ENCODE measurements at regions not wholly inside any gene's neighbourhood (a gene's known extent, or its start where the extent isn't known, plus 50 kb on each side); places are given as distances from the start of the nearest gene placed in this dataset.
"Not testable (repeated sequence)": the region's sequence is repeated elsewhere in the genome, so short reads cannot be mapped to it uniquely, and the experiment has no call there.

DNA sequence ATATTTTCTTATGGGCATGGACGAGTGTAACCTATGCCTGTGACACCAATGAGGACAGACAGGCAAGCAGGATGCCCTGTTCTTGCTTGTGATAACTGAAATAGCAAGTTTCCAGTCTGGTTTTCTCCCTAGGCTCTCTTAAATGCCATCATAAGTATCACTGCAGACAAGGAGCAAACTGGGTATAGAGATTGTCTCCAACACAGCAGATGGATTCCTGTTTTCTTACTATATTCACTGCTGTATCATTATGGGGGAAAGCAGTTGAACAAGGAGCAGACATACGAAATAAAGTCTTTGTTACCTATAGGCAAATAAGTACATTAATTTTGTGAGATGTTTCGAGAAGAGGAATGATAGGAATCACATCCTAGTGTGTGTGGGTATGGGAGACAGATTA lies 178.0 kb upstream of the TBL1XR1 start:
- Mint-ChIP-seq H3K4me3 (no peak overlapping the region), H3K36me3 (no peaks in the 10 kb centered on the region), H3K27ac (peak overlapping the region in 3 of 6 donors; percentile 13 to 77 (median 40)), H3K4me1 (peaks cover 19 to 48% (median 20%) of the 10 kb centered on the region in 3 donors), H3K27me3 (no peaks in the 10 kb centered on the region), H3K9me3 (peaks cover 0 to 3% (median 0%) of the 10 kb centered on the region in 7 donors)
- DNase-seq = no peak
- ATAC-seq (ENCODE audit: low read depth in 2 of 2) = no peak

DNA sequence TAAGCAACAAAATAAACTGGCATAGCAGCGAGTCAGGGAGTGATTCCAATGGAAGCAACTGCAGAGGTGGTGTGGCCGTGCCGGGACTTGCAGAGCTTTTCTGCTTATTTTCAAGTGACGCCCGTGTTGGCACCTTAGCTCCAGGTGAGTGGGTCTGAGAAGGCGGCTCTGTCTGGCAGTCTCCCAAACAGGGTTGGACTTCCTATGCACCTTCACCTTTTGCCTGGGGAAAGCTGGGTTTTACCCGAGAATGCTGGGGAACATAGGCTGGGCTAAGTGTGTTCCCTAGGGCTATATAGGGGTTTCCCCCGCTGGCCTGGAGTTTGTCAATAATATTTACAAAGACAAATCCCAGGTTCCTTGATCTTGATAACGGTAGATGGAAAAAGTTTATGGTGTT lies 179.9 kb upstream of the TBL1XR1 start:
- ATAC-seq (ENCODE audit: low read depth in 2 of 2) (no peak), DNase-seq (no peak)
- H3K36me3 Mint-ChIP-seq = no peaks in the 10 kb centered on the region
- no peak overlapping the region for H3K4me3 Mint-ChIP-seq
- peak overlapping the region in 3 of 6 donors; percentile 62 to 83 (median 80) for H3K27ac Mint-ChIP-seq
- peaks cover 0 to 3% (median 0%) of the 10 kb centered on the region in 7 donors for H3K9me3 Mint-ChIP-seq
- peaks cover 19 to 48% (median 20%) of the 10 kb centered on the region in 3 donors for H3K4me1 Mint-ChIP-seq
- H3K27me3 Mint-ChIP-seq = no peaks in the 10 kb centered on the region

DNA sequence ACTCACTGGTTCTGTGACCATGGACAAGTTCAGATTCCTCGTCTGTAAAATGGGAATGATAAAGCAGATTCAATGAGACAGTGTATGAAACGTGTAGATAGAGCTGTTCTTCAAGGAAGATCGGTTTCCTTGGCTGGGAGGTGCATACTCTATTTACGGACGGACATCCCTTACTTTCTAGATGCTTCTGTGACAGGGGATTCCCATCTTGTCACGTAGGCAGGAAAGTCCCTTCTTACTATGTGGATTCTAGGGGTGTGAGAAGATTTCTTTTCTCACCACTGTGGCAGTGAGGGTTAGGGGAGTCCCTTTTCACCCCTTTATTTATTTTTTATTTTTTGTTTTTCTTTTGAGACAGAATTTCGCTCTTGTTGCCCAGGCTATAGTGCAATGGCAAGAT lies 180.9 kb upstream of the TBL1XR1 start:
- DNase-seq (no peak), ATAC-seq (ENCODE audit: low read depth in 2 of 2) (peak; percentile 76 to 83)
- Mint-ChIP-seq H3K4me3 (peak overlapping the region in 1 of 8 donors; percentile 8), H3K27ac (peak overlapping the region in 3 of 6 donors; percentile 62 to 84 (median 80)), H3K9me3 (peaks cover 0 to 3% (median 0%) of the 10 kb centered on the region in 7 donors), H3K27me3 (no peaks in the 10 kb centered on the region), H3K4me1 (peaks cover 19 to 48% (median 20%) of the 10 kb centered on the region in 3 donors), H3K36me3 (no peaks in the 10 kb centered on the region)

DNA sequence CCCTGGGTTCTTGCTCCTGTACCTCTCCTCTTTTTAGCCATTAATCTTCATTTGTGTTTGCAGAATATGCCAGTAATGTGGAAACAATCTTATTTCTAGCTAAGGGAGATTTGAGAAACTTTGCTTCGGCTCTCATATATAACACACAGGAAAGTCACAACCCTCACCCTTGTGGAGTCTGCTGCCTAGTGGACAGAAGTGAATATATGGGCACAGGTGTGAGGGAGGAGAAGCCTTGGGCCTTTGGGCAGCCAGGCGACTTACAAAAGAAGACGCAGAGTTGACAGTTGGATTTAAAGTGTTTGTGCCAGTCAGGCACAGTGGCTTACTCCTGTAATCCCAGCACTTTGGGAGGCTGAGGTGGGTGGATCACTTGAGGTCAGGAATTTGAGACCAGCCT lies 181.8 kb upstream of the TBL1XR1 start:
- H3K4me1 Mint-ChIP-seq = peaks cover 19 to 44% (median 20%) of the 10 kb centered on the region in 3 donors
- ATAC-seq (ENCODE audit: low read depth in 2 of 2) = peak; percentile 25 to 53

DNA sequence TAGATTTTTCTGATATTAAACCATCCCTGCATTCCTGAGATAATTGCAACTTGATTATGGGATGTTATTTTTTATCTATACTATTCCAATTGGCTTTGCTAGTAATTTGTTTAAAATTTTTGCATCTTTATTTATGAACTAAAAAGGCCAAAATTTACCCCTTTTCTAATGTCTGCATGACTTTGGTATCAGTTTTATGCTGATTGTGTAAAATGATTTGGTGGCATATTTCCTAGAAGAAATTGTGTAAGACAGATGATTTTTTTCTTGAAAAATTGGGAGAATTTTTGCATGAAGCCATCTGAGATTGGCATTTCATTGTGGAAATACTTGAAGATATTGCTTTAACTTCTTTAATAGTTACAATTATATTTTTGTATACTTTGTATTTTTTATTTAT lies 183.8 kb upstream of the TBL1XR1 start:
- H3K4me3 Mint-ChIP-seq = no peak overlapping the region
- DNase-seq = no peak
- peaks cover 0 to 3% (median 0%) of the 10 kb centered on the region in 7 donors for H3K9me3 Mint-ChIP-seq
- H3K27ac Mint-ChIP-seq = no peak overlapping the region
- H3K4me1 Mint-ChIP-seq = peaks cover 15 to 28% (median 24%) of the 10 kb centered on the region in 3 donors
- H3K36me3 Mint-ChIP-seq = no peaks in the 10 kb centered on the region
- H3K27me3 Mint-ChIP-seq = no peaks in the 10 kb centered on the region
- ATAC-seq (ENCODE audit: low read depth in 2 of 2) = no peak

More for the DNA sequence above, 181.8 kb upstream of the TBL1XR1 start:
- Mint-ChIP-seq H3K9me3 (peaks cover 0 to 3% (median 0%) of the 10 kb centered on the region in 7 donors), H3K36me3 (no peaks in the 10 kb centered on the region), H3K27me3 (no peaks in the 10 kb centered on the region), H3K27ac (peak overlapping the region in 4 of 6 donors; percentile 7 to 80 (median 48)), H3K4me3 (no peak overlapping the region)
- no peak for DNase-seq

DNA sequence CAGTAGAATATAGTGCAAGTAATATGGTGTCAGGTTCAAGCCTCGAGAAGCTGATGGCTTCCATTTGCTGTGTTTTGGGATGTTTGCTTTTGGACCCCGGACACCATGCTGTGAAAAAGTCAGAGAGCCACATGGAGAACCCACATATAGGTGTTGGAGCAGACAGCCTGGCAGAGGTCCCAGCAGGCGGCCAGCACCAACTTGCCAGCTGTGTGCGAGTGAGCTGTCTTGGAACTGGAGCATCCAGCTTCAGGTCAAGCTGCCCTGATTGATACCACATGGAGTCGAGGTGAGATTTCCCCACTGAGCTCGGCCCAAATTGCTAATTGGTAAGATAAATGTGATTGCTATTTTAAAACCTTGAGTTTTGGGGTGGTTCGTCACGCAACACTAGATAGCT lies 185.7 kb upstream of the TBL1XR1 start:
- no peak for DNase-seq
- Mint-ChIP-seq H3K4me3 (no peak overlapping the region), H3K4me1 (peaks cover 9 to 17% (median 16%) of the 10 kb centered on the region in 3 donors), H3K27ac (no peak overlapping the region), H3K36me3 (no peaks in the 10 kb centered on the region), H3K9me3 (peaks cover 0 to 5% (median 0%) of the 10 kb centered on the region in 7 donors), H3K27me3 (no peaks in the 10 kb centered on the region)
- ATAC-seq (ENCODE audit: low read depth in 2 of 2) = no peak

DNA sequence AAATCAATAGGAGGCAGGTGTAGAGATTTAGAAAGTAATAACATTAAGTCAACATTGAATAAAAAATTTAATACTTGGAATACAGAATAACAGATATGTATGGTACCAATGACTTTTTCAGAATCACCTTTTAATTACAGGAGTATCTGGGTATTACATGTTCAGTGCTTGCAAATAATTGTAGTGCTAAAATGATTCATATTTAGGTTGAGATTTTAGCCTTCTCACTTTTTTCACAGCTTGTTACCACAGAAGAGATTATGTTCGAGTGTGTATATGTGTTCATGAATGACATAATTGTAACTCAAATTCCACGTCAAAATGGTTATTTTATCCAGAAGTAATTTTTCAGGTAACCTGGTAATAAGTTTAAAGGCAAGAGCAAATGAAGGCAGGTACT lies 187.9 kb upstream of the TBL1XR1 start:
- no peak for ATAC-seq (ENCODE audit: low read depth in 2 of 2)
- no peaks in the 10 kb centered on the region for H3K27me3 Mint-ChIP-seq
- peaks cover 0 to 4% (median 0%) of the 10 kb centered on the region in 3 donors for H3K4me1 Mint-ChIP-seq
- no peaks in the 10 kb centered on the region for H3K36me3 Mint-ChIP-seq
- no peak overlapping the region for H3K4me3 Mint-ChIP-seq
- peaks cover 0 to 3% (median 0%) of the 10 kb centered on the region in 7 donors for H3K9me3 Mint-ChIP-seq
- H3K27ac Mint-ChIP-seq = no peak overlapping the region
- DNase-seq = no peak

DNA sequence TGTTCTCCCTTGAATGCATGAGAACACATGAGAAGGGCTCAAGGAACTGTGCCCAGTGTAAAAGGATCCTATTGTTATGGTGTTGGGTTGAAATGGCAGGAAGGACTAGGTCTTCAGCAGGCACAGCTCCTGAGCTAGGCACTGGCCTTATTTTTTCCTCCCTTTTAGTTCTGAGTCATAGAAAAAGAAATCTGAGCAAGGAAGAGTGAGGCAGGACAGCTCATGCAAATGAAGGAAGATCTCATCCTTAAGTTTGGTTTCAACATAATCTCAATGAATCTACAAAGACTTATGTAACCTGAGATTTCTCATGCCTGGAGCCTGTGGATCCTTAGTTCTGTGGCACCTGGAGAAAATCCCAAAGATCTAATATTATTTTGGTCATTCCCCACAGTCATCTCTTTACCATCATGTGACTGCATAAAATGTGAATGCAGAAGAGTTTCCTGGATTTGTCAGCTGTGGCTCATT lies 188.6 kb upstream of the TBL1XR1 start:
- peaks cover 0 to 4% (median 0%) of the 10 kb centered on the region in 3 donors for H3K4me1 Mint-ChIP-seq
- no peak overlapping the region for H3K4me3 Mint-ChIP-seq
- no peaks in the 10 kb centered on the region for H3K36me3 Mint-ChIP-seq
- no peaks in the 10 kb centered on the region for H3K27me3 Mint-ChIP-seq
- H3K27ac Mint-ChIP-seq = peak overlapping the region in 1 of 6 donors; percentile 48
- ATAC-seq (ENCODE audit: low read depth in 2 of 2) = no peak
- DNase-seq = no peak
- H3K9me3 Mint-ChIP-seq = peaks cover 0 to 2% (median 0%) of the 10 kb centered on the region in 7 donors

DNA sequence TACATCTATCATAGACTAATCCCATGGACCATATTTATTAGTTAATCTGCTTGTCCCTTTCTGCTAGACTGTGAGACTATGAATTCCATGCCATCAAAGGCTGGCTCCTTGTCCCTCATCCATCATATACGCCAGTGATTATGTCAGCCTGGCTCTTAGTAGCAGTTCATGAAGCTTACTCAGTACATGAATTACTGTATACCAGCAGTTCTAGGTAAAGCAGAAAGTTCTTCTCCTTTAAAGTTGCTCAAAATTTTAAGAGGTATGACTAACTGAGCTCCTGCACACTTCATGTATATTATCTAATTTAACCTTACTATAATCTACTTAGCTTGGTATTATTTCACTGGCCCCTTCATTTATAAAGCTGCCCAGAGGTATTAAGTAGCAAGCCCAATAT lies 190.9 kb upstream of the TBL1XR1 start:
- Mint-ChIP-seq H3K36me3 (no peaks in the 10 kb centered on the region), H3K27ac (no peak overlapping the region), H3K4me1 (peaks cover 0 to 4% (median 0%) of the 10 kb centered on the region in 3 donors), H3K9me3 (peaks cover 0 to 2% (median 0%) of the 10 kb centered on the region in 7 donors), H3K27me3 (no peaks in the 10 kb centered on the region), H3K4me3 (no peak overlapping the region)
- no peak for DNase-seq
- no peak for ATAC-seq (ENCODE audit: low read depth in 2 of 2)

DNA sequence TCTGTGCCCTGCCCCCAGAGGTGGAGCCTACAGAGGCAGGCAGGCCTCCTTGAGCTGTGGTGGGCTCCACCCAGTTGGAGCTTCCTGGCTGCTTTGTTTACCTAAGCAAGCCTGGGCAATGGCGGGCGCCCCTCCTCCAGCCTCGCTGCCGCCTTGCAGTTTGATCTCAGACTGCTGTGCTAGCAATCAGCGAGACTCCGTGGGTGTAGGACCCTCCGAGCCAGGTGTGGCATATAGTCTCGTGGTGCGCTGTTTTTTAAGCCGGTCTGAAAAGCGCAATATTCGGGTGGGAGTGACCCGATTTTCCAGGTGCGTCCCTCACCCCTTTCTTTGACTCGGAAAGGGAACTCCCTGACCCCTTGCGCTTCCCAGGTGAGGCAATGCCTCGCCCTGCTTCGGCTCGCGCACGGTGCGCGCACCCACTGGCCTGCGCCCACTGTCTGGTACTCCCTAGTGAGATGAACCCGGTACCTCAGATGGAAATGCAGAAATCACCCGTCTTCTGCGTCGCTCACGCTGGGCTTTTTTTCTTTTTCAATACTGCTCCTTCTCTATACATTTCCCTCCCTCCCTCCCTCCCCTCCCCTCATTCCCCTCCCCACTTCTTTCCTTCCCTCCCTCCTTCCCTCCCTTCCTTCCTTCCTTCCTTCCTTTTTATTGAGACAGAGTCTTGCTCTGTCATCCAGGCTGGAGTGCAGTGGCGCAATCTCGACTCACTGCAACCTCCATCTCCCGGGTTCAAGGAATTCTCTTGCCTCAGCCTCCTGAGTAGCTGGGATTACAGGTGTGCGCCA lies 197.1 kb upstream of the TBL1XR1 start:
- H3K4me1 Mint-ChIP-seq; ATAC-seq (ENCODE audit: low read depth in 2 of 2); DNase-seq; H3K36me3 Mint-ChIP-seq; H3K27me3 Mint-ChIP-seq; H3K9me3 Mint-ChIP-seq: not testable (repeated sequence)
- H3K27ac Mint-ChIP-seq = peak overlapping the region in 1 of 6 donors; percentile 33
- H3K4me3 Mint-ChIP-seq = peak overlapping the region in 3 of 8 donors; percentile 12 to 56 (median 45)

DNA sequence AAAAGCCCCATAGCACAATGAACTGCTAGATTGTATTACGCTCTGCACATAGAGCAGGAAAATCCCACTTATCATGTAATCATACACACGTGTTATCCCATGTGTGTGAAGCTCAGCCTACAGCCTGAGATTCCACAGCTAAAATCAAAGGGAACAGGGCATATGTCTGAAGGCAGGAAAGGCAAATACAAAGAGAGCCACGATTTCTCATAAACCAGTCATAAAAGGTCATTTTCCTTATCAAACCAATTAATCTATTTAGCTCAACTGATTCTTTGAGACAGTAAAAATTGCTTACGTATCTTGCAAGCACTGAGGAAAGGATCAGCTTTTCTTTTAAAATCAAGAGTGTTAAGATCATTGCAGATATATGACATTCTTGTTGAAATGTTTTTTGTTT lies 199.5 kb upstream of the TBL1XR1 start:
- H3K36me3 Mint-ChIP-seq = no peaks in the 10 kb centered on the region
- H3K27me3 Mint-ChIP-seq = no peaks in the 10 kb centered on the region
- ATAC-seq (ENCODE audit: low read depth in 2 of 2) (no peak), DNase-seq (no peak)
- no peak overlapping the region for H3K4me3 Mint-ChIP-seq
- no peak overlapping the region for H3K27ac Mint-ChIP-seq
- no peaks in the 10 kb centered on the region for H3K9me3 Mint-ChIP-seq
- H3K4me1 Mint-ChIP-seq = peaks cover 0 to 1% (median 0%) of the 10 kb centered on the region in 3 donors

DNA sequence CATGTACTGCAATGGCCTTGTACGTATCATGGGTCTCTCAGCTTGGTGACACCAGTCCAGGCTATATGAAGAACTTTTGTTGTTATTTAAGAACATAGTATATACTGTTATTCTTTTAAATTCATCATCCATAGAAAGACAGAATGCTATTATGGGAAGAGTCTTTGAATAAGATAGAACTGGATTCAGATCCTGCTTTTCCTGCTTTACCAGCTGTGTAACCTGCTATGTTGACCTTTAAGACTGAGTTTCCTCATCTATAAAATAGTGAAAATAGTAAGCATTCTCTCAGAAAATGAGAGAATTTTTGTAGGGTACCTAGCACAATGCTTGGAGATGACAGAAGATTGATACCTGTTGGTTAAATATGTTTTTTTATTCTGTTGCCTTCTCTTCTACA lies 204.1 kb upstream of the TBL1XR1 start:
- DNase-seq (no peak), ATAC-seq (ENCODE audit: low read depth in 2 of 2) (no peak)
- H3K27me3 Mint-ChIP-seq = no peaks in the 10 kb centered on the region
- H3K36me3 Mint-ChIP-seq = no peaks in the 10 kb centered on the region
- no peaks in the 10 kb centered on the region for H3K9me3 Mint-ChIP-seq
- H3K4me1 Mint-ChIP-seq = peaks cover 0 to 1% (median 0%) of the 10 kb centered on the region in 3 donors
- no peak overlapping the region for H3K4me3 Mint-ChIP-seq
- H3K27ac Mint-ChIP-seq = no peak overlapping the region

DNA sequence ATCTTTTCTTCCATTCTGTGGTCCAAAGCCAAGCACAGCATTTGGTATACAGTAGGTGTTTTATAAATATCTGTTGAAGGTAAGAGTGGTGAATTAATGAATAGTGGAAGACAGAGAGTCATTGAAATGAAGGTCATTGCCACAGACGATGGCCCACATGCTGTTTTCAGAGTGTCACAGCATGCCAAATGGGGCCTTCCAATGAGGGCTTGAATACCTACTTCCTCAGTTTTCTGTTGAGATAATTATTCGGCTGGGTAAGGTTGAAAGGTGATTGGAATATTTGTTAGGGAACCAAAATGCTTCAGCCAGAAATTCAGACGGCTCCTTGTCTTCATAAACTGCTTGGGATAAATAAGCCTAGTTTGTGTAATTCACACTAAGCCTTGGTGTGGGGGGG lies 205.3 kb upstream of the TBL1XR1 start:
- no peak for ATAC-seq (ENCODE audit: low read depth in 2 of 2)
- Mint-ChIP-seq H3K27ac (no peak overlapping the region), H3K4me1 (peaks cover 0 to 1% (median 0%) of the 10 kb centered on the region in 3 donors), H3K27me3 (no peaks in the 10 kb centered on the region), H3K36me3 (no peaks in the 10 kb centered on the region), H3K9me3 (no peaks in the 10 kb centered on the region), H3K4me3 (no peak overlapping the region)
- no peak for DNase-seq

DNA sequence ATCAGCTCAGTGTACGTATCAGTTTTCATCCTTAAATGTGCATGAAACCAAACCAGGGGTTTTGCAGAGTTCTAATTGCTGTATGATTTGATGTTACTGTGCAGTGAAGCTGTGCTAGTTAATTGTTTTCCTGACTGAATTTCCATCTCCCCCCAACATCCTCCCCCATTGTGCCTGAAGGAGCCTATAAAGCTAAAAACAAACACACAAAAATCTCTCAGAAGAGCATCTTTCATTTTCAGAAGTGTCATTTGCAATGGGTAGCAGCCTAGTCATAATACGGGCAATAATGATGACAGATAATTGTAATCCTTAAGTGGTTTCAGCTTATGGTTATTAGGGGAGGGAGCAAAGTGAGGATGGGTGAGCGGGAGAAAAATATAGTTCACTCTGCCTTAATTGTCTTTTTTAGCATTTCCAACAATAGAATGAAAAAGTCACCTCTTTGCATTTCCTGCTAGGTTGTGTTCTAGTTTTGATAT lies 207.9 kb upstream of the TBL1XR1 start:
- Mint-ChIP-seq H3K27me3 (no peaks in the 10 kb centered on the region), H3K4me3 (no peak overlapping the region), H3K4me1 (no peaks in the 10 kb centered on the region), H3K27ac (no peak overlapping the region), H3K36me3 (no peaks in the 10 kb centered on the region), H3K9me3 (no peaks in the 10 kb centered on the region)
- DNase-seq (no peak), ATAC-seq (ENCODE audit: low read depth in 2 of 2) (no peak)

Measured in naive B cell (primary cell).